Esophagus muscularis mucosa (tissue), 4 donors: ENCODE measurements at regions not wholly inside any gene's neighbourhood (a gene's known extent, or its start where the extent isn't known, plus 50 kb on each side); places are given as distances from the start of the nearest gene placed in this dataset.

ENCODE experiments used
- CTCF ChIP-seq, 3 experiments: fragments of 200-600 bp in 2 of 3; fragments of 450-650 bp in 1 of 3; sonication (generic) in 2 of 3; IDR thresholded peaks; one replicate each; pipeline ENCODE4 v1.5.1; 2017 to 2019; ENCODE audit warnings: antibody characterized with exemption in 3 of 3, mild to moderate bottlenecking in 2 of 3, moderate library complexity in 1 of 3
- EP300 ChIP-seq: sonication (generic); formaldehyde crosslinking; IDR thresholded peaks from one replicate; pipeline ENCODE4 v1.6.1; 2017; ENCODE audit warnings: antibody characterized with exemption
- POLR2AphosphoS5 ChIP-seq, 2 donors: sonication (generic); formaldehyde crosslinking; IDR thresholded peaks; one replicate each; pipeline ENCODE4 v1.6.1; 2017; ENCODE audit warnings: antibody characterized with exemption in 2 of 2

GRCh38 chr11:15720460-15720859 lies 605.7 kb downstream of the INSC start:
- TF ChIP-seq EP300: no peak
- no peak for TF ChIP-seq CTCF (IDR thresholded peaks at IDR 0.05)
- no peak for TF ChIP-seq POLR2AphosphoS5 (IDR thresholded peaks at IDR 0.05)
